AG08396 (cell line): ENCODE measurements at regions not wholly inside any gene's neighbourhood (a gene's known extent, or its start where the extent isn't known, plus 50 kb on each side); places are given as distances from the start of the nearest gene placed in this dataset.
"Not testable (repeated sequence)": the region's sequence is repeated elsewhere in the genome, so short reads cannot be mapped to it uniquely, and the experiment has no call there.

Experiments used
- DNase-seq: peaks from one replicate; pipeline ENCODE4 v3.0.0; 2012; ENCODE audit warnings: low spot score, mixed read lengths

DNA sequence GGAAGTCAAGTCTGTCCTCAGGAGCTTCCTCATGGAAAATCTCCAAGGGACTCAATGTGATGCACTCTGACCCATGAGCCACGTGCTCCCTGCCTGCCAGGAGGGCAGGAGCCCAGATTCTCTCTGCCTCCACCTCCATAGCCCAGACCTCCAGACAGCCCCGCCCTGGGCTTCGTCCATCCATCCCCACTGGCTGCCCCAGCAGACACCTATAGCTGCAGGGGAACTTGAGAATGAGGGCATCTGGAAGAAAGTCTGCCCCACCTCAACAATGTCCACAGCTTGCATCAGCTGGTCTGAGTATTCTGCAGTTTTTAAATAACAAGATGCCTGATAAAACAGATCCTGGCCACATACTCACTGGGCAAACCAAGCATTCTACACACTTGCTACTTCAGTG, 418.8 kb upstream of the SMIM21 start:
- no peak for DNase-seq

DNA sequence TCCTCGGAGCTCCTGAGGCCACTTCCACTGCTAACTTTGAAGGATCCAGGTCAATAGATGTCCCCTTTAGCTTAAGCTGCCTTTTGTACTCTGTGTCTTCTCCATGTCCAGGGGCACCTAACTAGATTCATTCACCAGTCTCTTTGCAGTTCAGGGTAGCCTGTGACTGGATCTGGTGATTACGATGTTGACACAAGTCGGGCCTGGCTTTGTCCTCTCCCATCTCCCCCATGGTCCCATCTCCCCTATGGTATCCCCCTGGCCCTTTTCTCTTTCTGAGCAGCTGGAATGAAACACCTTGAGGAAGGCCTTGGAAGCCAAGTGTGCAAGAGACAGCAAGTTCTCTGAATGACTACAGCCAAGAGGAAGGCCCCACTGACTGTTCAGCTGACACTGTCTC, 417.9 kb upstream of the SMIM21 start:
- DNase-seq = no peak

DNA sequence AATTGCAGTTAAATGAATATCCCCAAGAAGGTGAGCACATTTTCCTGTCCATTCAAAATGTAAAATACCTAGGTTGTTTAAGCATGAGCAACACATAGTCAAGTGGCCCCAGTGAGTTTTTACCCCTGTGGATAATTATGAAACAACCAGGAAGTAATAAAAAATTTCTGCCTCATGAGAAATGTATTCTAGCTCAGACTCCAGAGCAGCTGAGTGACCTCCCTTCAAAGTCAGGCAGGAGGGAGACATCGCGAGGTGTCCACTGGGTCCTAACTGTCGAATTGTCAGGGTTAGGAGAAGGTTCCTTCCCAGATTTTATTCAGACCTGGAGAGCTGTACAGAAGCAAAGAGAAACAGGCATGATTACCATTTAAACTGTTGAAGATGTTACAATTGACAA, 416.6 kb upstream of the SMIM21 start:
- DNase-seq = no peak

DNA sequence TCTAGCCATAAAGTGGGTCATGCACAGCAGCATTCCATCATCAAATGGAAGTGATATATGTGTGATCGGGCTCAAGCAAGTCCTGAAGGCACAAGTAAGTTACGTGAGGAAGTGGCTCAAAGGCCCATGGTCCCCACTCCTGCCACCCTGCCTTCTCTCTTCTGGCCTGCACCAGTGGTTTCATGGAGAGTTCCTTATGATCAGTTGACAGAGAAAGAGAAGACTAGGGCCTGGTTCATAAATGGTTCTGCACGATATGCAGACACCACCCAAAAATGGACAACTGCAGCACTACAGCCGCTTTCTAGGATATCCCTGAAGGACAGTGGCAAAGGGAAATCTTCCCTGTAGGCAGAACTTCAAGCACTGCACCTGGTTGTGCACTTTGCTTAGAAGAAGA, 412.6 kb upstream of the SMIM21 start:
- no peak for DNase-seq

DNA sequence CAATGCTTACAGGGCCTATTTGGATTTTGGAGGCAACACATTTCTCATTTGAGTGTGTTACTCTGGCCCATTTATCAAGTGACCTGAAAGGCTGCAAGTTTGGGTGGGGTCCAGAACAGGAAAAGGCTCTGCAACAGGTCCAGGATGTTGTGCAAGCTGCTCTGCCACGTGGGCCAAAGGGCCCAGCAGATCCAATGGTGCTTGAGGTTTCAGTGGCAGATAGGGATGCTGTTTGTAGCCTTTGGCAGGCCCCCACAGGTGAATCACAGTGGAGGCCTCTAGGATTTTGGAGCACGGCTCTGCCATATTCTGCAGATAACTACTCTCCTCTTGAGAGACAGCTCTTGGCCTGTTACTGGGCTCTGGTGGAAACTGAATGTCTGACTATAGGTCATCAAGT, 412.2 kb upstream of the SMIM21 start:
- DNase-seq = not testable (repeated sequence)

DNA sequence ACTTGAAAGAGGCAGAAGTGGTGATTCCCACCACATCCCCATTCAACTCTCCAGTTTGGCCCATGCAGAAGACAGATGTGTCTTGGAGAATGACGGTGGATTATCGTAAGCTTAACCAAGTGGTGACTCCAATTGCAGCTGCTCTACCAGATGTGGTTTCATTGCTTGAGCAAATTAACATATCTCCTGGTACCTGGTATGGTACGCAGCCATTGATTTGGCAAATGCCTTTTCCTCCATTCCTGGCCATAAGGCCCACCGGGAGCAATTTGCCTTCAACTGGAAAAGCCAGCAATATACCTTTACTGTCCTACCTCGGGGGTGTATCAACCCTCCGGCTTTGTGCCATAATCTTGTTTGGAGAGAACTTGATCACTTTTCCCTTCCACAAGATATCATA, 411.5 kb upstream of the SMIM21 start:
- no peak for DNase-seq

DNA sequence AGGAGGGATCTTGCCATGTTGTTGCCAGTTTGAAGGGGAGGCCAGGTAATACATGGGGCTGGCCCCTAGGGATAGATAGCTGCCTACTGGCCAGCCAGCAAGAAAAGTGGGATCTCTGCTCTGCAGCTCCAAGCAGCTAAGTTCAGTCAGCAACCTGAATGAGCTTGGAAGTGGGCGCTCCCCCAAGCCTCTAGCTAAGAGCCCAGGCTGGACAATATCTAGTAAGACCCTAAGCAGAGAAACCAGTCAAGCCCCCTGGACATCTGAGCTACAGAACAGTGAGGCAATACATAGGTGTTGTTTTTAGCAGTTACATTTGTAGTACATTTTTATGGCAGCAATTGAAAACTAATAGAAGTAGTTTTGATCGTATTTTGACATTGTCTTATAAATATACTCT, 409.8 kb upstream of the SMIM21 start:
- DNase-seq = no peak

DNA sequence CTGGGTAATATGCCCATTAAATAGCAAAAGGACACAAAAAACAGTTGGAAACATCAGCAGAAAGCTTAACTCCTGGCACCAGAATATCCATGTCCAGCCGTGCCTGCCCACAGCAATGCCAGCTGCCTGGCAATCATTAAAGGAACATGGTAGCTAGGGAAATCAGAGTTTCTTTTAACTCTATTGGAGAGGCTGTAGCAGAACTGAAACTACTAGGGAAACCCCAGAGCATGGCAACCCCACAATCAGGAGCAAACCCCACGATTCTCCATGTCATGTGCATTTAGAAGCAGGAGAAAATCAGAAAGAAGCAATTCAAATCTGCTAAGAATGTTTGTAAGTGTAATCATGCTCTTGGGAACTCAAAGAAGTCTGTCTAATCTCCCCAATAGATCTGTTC, 409.0 kb upstream of the SMIM21 start:
- no peak for DNase-seq

DNA sequence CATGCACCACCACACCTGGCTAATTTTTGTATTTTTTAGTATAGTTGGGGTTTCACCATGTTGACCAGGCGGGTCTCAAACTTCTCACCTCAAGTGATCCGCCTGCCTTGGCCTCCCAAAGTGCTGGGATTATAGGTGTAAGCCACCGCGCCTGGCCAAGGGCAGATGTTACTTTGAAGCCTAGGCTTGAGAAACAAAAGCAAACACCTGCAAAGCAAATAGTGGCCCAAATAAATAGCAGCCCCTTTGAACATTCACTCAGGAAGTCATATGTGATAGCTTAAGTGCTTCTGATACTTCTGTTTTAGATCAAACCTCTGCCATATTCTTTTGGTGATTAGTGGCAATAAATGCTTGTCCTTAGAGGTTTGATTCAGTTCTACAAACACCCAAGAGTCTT, 404.5 kb upstream of the SMIM21 start:
- no peak for DNase-seq

DNA sequence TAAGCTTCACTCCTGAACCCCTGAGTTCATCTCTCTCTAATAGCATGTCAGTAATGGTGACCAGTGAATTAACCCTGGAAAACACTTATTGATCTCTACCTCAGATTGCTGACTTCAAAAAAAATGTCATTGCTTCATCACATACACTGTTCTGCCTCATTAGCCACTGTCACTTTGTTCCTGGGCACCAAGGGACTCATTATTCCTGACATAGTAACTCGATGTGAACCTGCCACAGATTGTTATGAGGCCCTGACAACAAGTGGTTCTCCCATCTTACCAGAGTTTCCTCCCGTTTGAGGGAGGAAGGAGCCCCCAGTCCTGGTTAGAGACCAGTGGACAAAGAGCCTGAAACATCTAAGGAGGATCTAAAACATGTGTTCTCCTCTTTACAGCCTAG, 403.3 kb upstream of the SMIM21 start:
- no peak for DNase-seq

DNA sequence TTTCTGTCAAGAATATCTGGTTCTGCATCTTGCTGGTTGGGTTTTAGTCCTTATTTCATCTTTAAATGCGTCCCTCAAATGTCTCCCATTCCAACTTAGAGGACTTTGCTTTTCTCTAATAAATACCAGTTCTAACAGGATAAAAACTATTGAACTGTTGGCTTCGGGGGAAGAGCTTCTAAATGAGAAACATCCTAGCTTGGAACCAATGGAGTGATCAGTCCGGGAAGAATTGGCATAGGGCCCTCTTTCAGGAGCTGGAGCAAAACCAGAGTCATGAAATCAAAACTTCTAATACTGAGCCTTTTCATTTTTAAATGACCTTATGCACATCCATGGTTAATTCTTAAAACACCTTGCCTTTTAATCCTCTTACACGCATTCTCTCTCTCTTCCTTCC, 401.6 kb upstream of the SMIM21 start:
- DNase-seq = no peak

DNA sequence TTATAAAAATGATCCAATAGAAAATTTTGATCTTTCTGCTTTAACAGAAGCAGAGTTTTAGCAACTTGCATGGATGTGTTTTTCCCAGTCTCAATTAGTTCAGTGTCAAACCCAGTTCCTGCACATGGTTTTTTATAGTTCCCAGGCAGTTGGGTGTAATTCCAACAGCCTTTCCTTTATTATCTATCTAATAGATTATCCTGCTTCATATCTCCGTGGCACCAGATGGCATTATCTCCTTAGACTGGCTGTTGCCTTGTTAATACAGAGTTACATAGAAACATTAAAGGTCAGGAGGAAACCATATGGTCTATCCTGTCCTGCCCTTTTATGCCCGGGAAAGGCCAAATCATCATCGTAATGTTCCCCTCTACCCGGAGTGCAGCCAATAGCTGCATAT, 400.9 kb upstream of the SMIM21 start:
- no peak for DNase-seq

DNA sequence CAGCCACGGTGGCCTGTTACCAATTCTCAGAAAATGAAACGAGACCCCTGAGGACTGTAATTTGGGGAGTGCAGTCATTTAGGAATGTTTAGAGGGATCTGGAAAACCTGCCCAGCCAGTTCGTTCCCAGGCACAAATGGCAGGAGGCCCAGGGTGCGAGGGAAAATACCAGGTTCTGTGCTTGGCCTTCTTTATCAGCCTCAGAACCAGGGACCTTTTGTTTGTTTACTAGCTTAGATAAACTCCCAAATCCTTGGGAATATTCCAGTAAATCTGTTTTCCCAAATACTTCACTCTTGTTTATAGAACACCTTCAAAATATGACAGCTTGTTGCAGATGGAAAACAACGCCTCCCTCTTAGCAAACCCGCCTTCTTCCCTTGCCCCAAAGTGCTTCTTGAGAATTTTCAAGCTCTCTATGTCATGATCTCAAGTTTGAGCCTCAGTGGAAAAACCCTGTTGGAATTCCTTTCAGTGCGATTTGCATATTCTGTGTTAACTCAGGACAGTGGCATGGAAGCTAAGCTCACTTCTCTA, 400.3 kb upstream of the SMIM21 start:
- DNase-seq = no peak

DNA sequence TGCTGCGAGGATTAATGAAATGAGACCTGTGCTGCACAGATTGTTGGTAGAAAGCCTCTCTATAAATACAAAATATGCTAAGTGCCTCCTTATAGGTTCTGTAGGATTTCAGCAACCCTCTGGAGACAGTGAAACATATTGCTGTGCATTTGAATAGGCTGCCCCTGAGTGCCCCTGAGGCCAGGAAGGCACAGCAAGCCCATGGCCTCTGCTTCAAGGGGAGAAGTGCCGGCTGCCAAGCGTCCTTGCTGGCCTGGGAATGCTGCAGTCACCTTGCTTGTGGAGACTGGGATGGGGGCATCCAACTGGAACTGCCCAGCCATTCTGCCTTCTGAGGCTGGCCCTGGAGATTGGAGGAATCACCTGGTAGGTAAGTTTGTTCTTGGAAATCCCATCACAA, 397.2 kb upstream of the SMIM21 start:
- DNase-seq = no peak

DNA sequence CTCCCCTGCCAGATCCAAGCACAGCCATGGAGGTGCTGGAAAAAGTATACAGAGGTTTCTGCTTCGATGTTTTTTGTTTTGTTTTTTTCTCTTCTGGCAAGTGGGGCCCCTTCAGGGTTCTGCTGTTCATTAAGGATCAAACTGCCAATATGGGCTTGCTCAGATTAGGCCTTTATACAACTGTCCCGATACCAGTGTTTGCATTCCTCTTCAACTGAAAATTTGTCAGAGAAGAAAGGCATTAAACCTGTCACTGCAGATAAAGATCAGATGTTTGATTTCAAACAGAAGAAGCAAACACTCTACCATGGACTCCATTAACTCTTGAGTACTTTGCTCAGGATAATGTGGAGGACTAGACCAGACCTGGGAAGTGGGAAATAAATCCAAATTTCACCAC, 396.0 kb upstream of the SMIM21 start:
- DNase-seq = no peak

DNA sequence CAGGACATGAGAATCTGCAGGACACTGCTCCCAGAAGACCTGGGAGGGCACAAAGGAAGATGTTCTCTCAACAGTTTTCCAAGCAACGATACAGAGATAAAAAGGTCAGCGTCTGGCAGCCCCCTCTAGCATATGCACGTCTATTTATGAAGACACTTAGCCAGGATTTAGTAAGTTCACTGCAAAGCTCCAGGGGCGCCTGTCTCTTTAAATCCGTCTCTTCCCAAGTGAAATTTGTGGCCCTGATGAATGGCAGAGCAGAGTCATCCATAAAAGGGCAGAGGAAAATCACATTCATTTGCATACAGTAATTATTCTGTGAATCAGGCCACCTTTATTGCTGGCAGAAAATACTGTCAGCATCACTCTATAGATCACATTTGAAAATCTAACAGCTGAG, 390.9 kb upstream of the SMIM21 start:
- DNase-seq = no peak

DNA sequence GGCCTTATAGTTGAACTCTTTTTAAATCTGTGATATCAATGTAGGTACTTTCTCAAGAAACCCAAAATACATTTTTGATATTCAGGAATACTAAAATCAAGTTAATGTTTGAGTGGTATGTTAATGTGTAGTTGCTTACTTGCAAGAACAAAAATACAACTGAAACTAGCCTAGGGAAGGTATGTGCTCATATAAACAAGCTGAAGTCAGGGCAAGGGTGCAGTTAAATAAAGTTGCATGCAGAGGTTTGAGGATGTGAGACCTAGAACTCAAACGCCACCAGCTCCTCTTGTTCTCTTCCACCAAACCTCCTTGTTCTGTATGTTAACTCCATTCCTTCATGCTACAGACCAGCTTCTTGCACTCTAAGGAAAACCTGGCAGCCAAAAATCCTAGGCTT, 388.3 kb upstream of the SMIM21 start:
- no peak for DNase-seq

DNA sequence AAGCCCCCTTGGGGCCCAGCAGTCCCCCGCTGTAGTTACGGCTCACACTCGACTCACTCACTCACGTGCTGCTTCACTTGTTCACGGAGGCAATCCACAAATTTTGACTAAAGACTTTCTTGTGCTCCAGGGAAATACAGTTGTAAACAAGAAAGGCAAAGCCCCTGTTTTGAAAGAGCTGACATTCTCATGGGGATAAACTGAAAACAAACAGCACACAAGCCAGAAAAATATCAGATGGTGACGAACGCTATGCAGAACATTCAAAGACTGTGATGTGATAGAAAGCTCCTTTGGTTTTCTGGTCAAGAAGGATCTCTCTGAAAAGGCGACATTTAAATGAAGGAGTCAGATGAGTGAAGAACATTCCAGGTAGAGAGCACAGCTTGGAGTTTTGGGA, 385.3 kb upstream of the SMIM21 start:
- no peak for DNase-seq

DNA sequence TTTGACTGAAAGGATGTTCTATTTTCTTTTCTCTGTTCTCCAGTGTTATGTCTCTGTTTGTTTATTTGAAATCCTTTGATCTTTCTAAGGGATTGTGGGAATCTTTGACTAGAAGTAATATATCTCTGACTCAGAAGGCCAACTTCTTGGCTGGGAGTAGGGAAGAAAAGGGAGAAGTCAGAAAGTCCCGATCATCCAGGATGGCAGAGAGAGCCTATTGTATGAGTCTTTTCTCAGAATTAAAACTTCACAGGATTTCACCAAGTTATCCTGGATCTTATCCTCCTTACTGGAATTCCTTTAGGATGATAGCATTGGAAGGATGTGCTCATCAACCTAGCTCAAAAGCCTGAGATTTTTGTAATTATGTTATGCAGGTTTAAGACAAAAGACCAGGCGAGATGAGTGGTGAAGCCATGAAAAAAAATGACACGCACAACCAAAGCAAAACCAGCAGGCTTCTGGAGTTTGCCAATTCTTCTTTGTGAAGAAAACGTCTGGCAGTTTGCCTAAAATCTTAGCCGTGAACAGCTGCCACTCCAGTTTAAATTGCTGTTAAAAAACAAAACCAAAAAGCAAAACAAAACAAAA, 383.6 kb upstream of the SMIM21 start:
- no peak for DNase-seq

DNA sequence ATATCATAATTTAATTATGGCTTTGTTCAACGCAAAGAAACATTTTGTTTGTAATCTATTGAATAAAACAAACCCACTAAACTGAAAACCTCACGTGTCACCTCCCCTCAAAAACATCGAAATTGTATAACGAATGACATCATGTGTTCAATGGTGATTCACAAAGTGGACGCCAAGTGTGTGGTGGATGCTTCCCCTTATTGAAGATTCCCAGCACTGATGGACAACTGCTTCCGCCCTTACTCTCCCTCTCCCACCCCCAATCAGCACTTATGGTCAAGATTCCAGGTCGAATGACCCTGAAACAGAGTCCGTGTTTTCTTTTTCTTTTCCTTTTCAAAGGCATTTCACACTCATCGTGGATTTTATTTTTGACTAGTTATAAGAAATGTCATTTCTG, 383.0 kb upstream of the SMIM21 start:
- no peak for DNase-seq

DNA sequence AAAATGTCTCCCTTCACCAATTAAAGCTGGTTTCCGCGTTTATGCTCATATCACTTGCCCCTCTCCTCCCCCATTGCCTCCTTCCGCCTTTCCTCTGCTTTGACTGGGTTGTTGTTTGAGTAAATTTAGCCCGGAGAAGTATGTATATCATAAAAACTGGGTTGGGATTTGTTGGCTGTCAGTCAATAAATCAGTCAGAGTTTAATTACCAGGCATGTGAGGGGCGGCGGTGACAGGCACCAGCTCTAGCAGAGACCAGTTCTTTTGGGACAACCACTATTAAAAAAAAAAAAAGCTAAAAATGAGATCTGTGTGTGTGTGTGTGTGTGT, 382.4 kb upstream of the SMIM21 start:
- no peak for DNase-seq

DNA sequence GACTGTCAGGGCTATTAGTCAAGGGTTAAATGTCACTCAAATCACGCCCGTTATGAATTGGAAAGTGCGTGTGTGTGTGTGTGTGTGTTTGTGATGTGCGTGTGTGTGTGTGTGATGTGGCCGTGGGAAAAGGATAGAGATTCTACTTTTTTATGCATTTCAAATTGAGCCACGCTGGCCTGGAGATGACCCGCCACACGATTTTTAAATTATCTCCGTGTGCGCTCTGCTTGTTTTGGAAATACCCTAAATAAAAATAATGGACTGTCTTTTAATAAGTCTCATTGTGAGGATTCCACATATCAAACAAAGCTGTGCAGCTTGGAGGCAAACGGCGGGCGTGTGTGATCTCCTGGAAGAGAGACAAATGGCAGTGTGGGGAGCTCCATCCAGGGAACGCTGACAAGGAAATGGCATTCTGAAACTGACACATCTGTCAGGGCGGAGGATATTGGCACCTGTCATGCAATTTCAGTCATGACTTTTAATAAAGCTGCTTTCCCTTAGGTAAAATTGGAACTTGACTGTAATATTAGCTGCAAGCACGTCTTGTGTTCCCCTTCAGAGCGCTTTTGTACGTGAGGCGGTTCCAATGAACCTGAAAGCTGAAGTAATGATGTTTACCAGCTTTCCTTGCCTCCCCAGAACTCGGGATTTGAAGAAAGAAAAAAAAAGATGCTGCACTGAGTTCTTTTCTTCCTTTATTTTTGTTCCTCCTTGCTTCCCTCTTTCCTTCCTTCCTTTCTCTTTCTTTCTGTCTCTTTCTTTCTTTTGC, 381.8 kb upstream of the SMIM21 start:
- no peak for DNase-seq

DNA sequence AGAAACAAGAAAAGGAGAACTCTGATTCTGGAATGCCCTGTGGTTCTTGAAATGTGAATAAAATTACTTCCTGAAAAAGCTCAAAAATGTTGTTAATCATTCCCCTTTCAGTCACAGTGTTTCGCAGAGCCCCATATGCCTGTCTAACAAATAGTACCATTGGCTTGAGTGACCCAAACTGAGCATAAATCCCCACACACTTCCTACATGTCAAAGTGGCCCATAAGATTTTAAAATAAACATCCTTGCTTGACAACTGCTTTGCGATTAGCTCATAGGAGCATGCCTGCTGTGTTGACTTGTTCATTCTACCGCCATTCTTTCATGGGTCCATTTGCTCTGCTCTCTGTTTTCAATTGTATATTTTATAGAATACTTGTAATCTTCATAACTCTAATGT, 377.8 kb upstream of the SMIM21 start:
- DNase-seq = no peak

DNA sequence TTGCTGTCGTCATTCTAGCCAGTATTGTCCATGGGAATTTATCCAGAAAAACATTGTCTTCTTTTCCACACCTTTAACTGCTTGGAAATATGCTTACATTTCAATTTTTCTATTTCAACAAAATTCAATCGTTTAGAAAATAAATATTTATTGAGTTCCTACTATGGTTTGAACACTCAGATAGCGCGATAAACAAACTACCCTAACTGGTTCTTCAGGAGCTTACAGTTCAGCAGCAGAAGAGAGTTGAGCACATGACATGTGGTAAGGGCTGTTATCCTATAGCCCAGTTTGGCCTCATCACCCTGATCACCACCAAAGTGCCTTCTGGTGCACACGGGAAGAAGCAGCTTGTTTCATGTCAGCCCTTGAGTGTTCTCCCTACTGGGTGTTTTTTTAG, 375.2 kb upstream of the SMIM21 start:
- no peak for DNase-seq
